ENCODE measurements at regions not wholly inside any gene's neighbourhood (a gene's known extent, or its start where the extent isn't known, plus 50 kb on each side); places are given as distances from the start of the nearest gene placed in this dataset.

DNA sequence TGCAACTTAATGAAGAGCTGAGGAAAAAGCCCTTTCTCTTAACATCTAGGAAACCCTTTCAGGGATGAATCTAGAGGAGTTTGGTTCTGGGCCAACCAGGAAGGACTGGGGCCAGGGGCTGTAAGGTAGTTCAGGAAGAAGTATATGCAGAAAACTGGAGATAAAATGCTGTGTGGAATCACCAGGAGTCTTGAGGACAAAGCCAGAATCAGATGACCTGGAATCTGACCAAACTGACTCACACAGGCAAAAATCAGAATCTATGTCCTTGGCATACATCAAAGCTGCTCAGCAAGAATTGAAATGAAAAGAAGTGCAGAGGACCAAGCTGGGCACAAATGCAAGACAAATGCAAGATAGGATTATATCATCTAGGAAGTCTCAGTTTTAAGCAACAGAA, 59.4 kb upstream of the ATP2C1 start:
- TF ChIP-seq, protein P1, sequence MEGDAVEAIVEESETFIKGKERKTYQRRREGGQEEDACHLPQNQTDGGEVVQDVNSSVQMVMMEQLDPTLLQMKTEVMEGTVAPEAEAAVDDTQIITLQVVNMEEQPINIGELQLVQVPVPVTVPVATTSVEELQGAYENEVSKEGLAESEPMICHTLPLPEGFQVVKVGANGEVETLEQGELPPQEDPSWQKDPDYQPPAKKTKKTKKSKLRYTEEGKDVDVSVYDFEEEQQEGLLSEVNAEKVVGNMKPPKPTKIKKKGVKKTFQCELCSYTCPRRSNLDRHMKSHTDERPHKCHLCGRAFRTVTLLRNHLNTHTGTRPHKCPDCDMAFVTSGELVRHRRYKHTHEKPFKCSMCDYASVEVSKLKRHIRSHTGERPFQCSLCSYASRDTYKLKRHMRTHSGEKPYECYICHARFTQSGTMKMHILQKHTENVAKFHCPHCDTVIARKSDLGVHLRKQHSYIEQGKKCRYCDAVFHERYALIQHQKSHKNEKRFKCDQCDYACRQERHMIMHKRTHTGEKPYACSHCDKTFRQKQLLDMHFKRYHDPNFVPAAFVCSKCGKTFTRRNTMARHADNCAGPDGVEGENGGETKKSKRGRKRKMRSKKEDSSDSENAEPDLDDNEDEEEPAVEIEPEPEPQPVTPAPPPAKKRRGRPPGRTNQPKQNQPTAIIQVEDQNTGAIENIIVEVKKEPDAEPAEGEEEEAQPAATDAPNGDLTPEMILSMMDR (IDR thresholded peaks at IDR 0.05): no peak
- no peak for DNase-seq (ENCODE audit: low spot score)
- Mint-ChIP-seq H3K27ac (ENCODE audit: unreplicated experiment) (no peak overlapping the region), H3K27me3 (ENCODE audit: low read depth) (peaks cover 21% of the 10 kb centered on the region), H3K9me3 (ENCODE audit: low read depth) (no peaks in the 10 kb centered on the region), H3K4me1 (ENCODE audit: low read depth) (no peaks in the 10 kb centered on the region), H3K4me3 (ENCODE audit: unreplicated experiment) (no peak overlapping the region), H3K36me3 (ENCODE audit: low read depth) (no peaks in the 10 kb centered on the region)

DNA sequence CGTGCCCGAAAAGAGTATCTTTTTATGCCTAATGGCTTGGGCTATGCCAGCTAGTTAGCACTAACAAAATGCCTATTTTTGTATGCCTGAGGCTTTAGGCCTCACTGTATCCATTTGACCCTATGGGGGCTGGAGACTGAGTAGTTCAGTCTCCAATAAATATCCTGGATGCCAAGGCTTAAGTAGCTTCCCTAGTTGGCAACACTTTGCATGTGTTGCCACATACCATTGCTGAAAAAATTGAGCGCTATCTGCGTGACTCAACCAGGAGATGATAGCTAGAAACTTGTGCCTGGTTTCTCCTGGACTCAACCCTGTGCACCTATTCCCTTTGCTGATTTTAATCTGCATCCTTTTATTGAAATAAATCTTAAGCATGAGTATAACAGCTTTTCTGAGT, 58.4 kb upstream of the ATP2C1 start:
- no peak overlapping the region for H3K27ac Mint-ChIP-seq (ENCODE audit: unreplicated experiment)
- DNase-seq (ENCODE audit: low spot score): no peak
- TF ChIP-seq, protein P1 (IDR thresholded peaks at IDR 0.05): no peak
- H3K9me3 Mint-ChIP-seq (ENCODE audit: low read depth): no peaks in the 10 kb centered on the region
- no peaks in the 10 kb centered on the region for H3K4me1 Mint-ChIP-seq (ENCODE audit: low read depth)
- H3K36me3 Mint-ChIP-seq (ENCODE audit: low read depth): no peaks in the 10 kb centered on the region
- peaks cover 19% of the 10 kb centered on the region for H3K27me3 Mint-ChIP-seq (ENCODE audit: low read depth)
- H3K4me3 Mint-ChIP-seq (ENCODE audit: unreplicated experiment): no peak overlapping the region

DNA sequence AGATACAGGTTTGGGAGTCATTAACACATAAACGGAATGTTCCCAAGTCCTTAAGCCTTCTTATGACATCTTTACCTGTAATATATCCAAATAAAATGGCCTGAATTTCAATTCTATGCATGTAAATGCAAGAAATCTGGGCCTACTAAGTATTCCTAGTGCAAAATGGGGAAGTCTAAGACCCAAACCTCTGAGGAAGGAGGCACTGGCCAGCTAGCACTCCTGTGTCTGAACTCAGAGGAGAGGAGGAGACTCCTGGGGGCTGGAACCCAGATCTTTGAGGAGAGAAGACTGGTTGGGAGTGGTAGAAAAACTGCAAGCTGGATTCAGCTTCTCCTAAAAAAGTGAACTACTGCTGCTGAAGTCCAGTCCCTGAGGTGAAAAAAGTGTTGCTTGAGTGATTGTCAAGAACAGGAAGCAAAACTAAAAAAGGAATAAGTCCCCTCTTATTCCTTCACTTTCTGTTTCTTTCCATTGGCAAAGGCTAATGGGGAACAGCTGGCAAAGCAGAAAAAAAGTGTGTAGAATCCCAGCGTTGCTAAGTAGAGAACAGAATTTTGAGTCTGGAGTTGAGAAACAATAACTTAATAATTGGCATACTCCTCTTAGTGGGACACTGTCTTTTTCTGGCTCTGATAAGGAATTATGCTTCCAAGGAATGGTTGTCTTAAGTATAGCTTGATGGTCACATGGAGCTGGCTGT, 54.8 kb upstream of the ATP2C1 start:
- TF ChIP-seq, protein P1 (IDR thresholded peaks at IDR 0.05): no peak
- Mint-ChIP-seq H3K4me1 (ENCODE audit: low read depth) (no peaks in the 10 kb centered on the region), H3K4me3 (ENCODE audit: unreplicated experiment) (no peak overlapping the region), H3K27ac (ENCODE audit: unreplicated experiment) (no peak overlapping the region), H3K27me3 (ENCODE audit: low read depth) (peaks cover 7% of the 10 kb centered on the region), H3K36me3 (ENCODE audit: low read depth) (no peaks in the 10 kb centered on the region), H3K9me3 (ENCODE audit: low read depth) (no peaks in the 10 kb centered on the region)
- no peak for DNase-seq (ENCODE audit: low spot score)

DNA sequence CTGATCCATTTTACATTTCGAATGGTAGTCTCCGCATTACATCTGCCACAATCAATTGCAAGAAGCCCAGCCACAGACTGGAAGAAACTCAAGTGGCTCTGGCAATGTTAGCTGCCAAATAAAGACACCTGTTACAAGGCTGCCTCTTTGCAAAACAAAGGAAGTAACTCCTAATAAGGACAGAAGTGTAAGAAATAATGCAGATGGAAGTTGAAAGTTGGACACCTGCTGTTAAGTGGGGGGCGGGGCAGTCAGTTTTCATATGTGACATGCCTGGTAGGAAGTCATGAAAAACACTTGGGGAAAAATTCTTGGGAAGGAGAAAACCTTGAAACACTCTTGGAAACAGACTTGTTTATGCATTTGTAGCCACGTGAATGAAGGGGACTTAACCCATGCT, 54.1 kb upstream of the ATP2C1 start:
- H3K4me3 Mint-ChIP-seq (ENCODE audit: unreplicated experiment): no peak overlapping the region
- H3K36me3 Mint-ChIP-seq (ENCODE audit: low read depth): no peaks in the 10 kb centered on the region
- H3K27me3 Mint-ChIP-seq (ENCODE audit: low read depth): peaks cover 7% of the 10 kb centered on the region
- TF ChIP-seq, protein P1 (IDR thresholded peaks at IDR 0.05): no peak
- H3K4me1 Mint-ChIP-seq (ENCODE audit: low read depth): no peaks in the 10 kb centered on the region
- H3K27ac Mint-ChIP-seq (ENCODE audit: unreplicated experiment): no peak overlapping the region
- DNase-seq (ENCODE audit: low spot score): no peak
- no peaks in the 10 kb centered on the region for H3K9me3 Mint-ChIP-seq (ENCODE audit: low read depth)

DNA sequence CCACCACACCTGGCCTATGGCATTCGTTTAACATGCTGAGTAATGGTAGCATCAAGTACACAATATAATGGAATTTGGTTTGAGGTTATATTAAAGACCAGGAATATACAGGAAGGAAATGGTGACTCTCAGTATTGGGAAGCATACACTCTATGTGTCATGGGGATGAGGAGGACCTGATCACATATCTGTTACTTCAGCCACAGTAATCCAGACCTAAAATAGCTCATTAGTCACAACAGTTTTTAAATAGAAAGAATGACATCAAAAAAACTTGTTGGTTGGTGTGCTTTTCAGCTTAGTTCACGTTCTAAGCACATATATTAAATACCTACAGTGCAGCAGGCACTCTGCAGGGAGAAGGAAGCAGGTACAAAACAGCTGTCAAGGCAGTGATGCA, 52.5 kb upstream of the ATP2C1 start:
- H3K36me3 Mint-ChIP-seq (ENCODE audit: low read depth): no peaks in the 10 kb centered on the region
- H3K9me3 Mint-ChIP-seq (ENCODE audit: low read depth): no peaks in the 10 kb centered on the region
- no peaks in the 10 kb centered on the region for H3K4me1 Mint-ChIP-seq (ENCODE audit: low read depth)
- H3K27ac Mint-ChIP-seq (ENCODE audit: unreplicated experiment): no peak overlapping the region
- TF ChIP-seq, protein P1 (IDR thresholded peaks at IDR 0.05): no peak
- H3K27me3 Mint-ChIP-seq (ENCODE audit: low read depth): peaks cover 15% of the 10 kb centered on the region
- DNase-seq (ENCODE audit: low spot score): no peak
- no peak overlapping the region for H3K4me3 Mint-ChIP-seq (ENCODE audit: unreplicated experiment)

Measured in chondrocyte (in vitro differentiated cells).